Fibroblast of lung (primary cell): ENCODE measurements at regions not wholly inside any gene's neighbourhood (a gene's known extent, or its start where the extent isn't known, plus 50 kb on each side); places are given as distances from the start of the nearest gene placed in this dataset.

Experiments
- EZH2 ChIP-seq: IDR thresholded peaks from 2 replicates; pipeline ENCODE4 v1.5.1; 2012; ENCODE audit warnings: low read length, control low read depth, mild to moderate bottlenecking; ENCODE audit errors: missing control alignments
- TF ChIP-seq, protein P1 (sequence below), 2 donors: IDR thresholded peaks in 1 of 2; conservative IDR thresholded peaks in 1 of 2; 1 replicate in 1 of 2; 2 replicates in 1 of 2; pipeline ENCODE4 v1.5.1; 2011 to 2012; ENCODE audit warnings: low read length in 2 of 2, control low read depth in 1 of 2, inconsistent platforms in 1 of 2, low read depth in 1 of 2, mild to moderate bottlenecking in 1 of 2

DNA sequence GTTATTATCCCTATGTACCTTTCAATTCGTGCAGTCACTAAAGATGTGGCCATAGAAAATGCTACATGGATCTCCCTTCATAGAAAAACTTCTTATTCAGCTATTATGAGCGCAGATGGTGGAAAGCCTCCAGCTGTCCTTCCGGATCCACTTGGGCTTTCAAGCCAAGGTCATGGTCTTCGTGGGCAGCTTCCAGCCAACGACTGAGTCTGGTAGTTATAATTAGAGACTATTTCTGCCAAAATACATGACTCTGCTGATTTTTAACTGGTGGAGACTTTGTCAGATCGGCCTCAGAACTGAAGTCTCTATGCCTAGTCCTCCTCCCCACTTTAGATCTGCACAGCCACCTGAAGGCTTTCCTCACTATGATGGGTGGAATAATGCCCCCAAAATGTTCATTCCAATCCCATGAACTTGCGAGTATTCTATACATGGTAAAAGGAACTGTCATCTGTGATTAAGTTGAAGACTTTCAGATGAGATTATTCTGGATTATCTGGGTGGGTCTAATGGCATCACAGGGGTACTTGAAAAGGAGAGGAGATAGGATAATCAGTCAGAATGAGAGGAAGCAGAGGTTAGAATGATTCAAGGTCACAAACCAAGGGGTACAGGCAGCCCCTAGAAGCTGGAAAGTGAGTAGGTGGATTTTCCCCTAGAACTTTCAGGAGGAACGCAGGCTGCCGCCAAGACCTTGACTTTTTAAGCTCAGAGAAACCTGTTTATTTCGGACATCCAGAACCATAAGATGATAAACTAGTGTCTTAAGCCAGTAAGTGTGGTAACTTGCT is 171.1 kb upstream of the CXCL13 start:
- TF ChIP-seq, protein P1, sequence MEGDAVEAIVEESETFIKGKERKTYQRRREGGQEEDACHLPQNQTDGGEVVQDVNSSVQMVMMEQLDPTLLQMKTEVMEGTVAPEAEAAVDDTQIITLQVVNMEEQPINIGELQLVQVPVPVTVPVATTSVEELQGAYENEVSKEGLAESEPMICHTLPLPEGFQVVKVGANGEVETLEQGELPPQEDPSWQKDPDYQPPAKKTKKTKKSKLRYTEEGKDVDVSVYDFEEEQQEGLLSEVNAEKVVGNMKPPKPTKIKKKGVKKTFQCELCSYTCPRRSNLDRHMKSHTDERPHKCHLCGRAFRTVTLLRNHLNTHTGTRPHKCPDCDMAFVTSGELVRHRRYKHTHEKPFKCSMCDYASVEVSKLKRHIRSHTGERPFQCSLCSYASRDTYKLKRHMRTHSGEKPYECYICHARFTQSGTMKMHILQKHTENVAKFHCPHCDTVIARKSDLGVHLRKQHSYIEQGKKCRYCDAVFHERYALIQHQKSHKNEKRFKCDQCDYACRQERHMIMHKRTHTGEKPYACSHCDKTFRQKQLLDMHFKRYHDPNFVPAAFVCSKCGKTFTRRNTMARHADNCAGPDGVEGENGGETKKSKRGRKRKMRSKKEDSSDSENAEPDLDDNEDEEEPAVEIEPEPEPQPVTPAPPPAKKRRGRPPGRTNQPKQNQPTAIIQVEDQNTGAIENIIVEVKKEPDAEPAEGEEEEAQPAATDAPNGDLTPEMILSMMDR (conservative IDR thresholded peaks at IDR 0.05 in 1 of 2, IDR thresholded peaks at IDR 0.05 in 1 of 2; ENCODE audit: low read depth in 1 of 2, low read length in 2 of 2): no peak
- no peak for TF ChIP-seq EZH2
